GM03348 (cell line): ENCODE measurements at regions not wholly inside any gene's neighbourhood (a gene's known extent, or its start where the extent isn't known, plus 50 kb on each side); places are given as distances from the start of the nearest gene placed in this dataset.
"Not testable (repeated sequence)": the region's sequence is repeated elsewhere in the genome, so short reads cannot be mapped to it uniquely, and the experiment has no call there.

Experiments
- DNase-seq: peaks from one replicate; pipeline ENCODE4 v3.0.0; 2012; ENCODE audit warnings: low spot score

DNA sequence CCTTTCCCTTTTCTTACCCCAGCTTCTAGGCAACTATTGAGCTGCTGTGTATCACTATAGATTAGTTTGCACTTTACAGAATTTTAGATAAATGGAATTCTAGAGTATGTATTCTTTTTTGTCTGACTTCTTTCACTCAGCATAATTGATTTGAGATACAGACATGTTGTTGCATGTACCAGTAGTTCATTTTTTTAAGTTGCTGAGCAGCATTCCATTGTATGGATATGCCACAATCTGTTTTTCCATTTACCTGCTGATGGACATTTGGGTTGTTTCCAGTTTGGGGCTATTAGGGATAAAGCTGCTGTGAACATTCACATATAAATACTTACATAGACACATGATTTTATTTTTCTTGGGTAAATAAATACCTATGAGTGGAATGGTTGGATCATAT is 135.7 kb downstream of the IGF1 start:
- no peak for DNase-seq

DNA sequence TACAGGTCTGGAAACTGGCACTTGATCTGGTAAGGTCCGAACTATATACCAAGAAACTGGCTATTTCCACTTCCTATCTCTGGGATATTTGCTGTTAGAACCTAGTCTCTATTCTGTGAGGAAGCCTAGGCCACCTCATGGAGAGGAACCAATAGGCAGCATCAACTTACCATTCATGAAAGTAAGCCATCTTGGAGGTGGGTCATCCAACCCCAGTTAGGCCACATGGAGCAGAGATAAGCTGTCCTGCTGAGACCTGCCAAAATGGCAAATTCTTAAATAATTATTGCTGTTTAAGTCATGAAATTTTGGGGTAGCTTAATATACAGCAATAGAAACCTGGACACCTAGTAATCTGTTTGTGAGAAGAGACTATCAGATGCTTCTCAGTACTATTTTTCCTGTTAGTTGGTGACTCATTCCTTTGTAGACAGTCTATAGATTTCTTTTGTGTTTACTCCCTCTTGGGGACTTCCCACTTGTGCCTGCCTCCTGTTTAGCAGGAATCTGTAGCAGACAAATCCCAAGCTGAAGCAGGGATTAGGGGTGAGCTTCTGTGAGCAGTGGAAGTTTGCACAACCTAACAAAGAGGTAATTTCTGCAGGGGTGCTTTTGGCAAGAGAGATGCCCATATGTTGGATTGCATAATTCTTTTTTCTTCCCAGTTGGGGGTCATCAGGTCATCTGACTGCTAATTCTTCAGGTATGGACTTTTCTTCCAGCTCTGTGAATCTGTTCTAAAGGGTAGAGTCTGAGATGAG is 136.8 kb downstream of the IGF1 start:
- DNase-seq: no peak

DNA sequence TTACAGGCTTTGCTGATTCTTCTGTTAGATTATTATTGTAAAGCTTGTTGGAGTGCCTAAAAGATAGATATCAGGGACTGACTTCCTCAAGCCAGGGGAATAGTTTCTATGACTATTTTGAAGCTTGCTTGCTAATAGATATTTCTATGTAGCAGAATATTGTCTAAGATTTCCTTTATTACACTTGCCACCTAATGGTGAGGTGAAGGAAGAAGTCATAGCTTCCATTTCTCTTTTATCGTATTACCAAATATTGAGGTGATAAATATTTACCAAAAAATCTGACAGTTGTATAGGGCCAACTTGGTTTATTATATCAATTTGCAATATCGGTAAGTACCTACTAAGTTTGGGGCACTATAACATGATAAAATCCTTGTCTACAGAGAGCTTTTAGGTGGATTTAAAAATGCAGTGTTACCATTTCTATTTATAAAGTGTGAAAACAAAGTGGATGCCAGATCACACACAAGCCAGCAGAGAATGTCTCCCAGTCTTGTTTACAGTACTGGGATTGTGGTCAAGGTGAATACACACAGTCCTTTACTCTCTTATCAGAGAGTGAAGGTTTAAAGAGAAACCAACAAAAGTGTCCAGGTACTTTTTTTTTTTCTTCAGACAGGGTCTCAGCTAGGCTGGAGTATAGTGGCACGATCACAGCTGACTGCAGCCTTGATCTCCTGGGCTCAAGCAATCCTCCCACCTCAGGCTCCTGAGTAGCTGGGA is 137.9 kb downstream of the IGF1 start:
- DNase-seq: no peak

DNA sequence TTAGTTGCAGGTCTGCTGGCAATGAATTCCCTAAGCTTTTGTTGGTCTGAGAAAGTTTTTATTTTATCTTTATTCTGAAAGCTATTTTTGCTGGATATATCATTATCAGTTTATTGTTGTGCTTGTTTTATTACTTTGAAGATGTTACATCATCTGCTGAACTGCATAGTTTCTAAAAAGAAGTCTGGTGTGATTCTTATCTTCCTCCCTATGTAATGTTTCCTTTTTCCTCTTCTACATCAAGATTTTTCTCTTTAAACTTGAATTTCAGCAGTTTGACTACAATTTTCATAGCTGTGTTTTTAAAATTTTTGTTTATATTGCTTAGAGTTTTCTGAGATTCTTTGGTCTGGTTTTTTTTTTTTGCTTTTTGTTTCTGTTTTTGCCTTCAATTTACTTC is 137.1 kb upstream of the PMCH start:
- no peak for DNase-seq

DNA sequence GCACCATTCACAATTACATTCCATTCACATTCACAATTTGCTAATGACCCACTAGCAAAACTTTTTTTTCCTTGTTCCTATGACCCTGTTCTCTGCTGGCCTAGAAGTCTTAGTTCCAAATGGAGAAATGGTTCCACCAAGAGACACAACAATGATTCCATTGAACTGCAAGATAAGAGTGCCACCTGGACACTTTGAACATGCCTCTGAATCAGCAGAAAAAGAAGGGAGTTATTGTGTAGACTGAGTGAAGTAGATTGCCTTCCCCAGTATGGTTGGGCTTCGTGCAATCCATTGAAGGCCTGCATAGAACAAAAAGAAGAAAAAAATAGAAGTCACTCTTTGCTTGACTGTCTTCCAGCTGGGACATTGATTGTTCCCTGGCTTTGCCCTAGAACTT is 133.8 kb upstream of the PMCH start:
- no peak for DNase-seq

DNA sequence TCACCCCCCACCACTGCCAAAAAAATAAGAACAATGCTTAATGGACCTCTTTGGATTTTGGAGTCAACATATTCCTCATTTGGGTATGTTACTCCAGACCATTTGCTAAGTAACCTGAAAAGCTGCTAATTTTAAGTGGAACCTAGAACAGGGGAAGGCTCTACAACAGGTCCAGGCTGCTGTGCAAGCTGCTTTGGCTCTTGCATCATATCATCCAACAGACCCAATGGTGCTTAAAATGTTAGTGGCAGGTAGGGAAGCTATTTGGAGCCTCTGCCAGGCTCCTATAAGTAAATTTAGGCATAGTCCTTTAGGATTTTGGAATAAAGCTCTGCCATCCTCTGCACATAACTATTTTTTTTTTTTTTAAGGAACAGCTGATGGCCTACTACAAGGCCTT is 132.2 kb upstream of the PMCH start:
- DNase-seq: no peak

DNA sequence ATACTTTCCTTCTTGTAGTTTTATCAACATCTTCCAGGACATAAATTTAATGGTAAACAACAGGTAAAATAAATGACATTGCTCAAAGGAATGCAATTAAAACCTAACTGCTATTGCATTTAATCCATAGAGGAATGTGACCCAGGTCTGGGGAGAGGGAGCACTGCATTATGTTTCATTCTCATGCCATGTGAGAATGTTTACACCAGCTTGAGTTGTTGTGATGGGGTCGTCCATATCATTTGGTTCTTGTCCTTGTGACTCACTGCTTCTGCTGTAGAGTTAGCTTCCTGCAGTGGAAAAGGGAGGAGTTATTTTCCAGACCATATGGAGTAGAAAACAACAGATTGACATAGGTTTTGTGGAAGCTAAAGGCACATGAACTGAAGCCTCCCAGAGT is 129.3 kb upstream of the PMCH start:
- DNase-seq: no peak

DNA sequence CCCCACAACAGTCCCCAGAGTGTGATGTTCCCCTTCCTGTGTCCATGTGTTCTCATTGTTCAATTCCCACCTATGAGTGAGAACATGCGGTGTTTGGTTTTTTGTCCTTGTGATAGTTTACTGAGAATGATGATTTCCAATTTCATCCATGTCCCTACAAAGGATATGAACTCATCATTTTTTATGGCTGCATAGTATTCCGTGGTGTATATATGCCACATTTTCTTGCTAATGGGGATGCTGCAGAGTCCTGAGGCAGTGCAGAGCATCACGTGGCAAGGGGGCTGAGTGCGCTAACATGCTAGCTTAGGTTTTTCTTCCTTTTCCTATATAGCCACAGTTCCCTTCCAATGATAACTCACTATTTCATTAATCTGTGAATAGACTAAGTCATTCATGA is 127.5 kb upstream of the PMCH start:
- DNase-seq: not testable (repeated sequence)

DNA sequence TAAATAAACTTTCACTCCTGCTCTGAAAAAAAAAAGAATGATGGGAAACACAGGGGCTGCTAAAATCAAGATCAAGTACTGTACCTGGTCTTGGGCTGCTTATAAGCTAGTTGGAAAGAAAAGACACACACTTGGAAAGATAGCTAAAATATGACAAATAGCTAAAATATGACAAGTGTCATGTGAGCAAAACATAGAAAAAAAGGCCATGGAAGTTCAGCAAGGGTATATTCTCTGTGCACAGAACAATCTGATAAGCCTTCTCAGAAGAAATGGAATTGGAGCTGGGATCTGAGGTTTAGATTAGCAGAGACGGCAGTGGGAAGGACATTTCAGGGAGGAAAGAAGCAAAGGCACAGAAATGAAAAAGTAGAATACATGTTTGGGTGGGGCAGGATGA is 126.2 kb upstream of the PMCH start:
- DNase-seq: no peak

DNA sequence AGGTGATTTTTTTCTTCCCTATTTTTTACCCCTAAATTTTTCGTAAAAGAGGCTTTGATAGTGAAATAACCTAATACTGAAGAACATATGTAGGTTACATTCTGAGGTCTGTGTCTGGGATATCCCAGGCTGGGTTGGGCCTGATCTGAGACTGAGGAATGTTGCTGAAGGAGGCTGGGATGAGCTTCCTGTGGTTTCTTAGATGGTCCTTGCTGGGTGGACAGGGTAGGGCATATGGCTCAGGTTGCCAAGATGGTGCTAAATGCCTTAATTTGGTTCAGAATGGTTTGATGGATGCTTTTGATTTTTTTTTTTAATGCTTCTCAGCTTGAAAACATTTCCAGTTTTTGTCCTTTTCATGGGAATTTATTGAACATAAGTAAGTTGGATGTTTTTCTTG is 124.6 kb upstream of the PMCH start:
- DNase-seq: no peak

DNA sequence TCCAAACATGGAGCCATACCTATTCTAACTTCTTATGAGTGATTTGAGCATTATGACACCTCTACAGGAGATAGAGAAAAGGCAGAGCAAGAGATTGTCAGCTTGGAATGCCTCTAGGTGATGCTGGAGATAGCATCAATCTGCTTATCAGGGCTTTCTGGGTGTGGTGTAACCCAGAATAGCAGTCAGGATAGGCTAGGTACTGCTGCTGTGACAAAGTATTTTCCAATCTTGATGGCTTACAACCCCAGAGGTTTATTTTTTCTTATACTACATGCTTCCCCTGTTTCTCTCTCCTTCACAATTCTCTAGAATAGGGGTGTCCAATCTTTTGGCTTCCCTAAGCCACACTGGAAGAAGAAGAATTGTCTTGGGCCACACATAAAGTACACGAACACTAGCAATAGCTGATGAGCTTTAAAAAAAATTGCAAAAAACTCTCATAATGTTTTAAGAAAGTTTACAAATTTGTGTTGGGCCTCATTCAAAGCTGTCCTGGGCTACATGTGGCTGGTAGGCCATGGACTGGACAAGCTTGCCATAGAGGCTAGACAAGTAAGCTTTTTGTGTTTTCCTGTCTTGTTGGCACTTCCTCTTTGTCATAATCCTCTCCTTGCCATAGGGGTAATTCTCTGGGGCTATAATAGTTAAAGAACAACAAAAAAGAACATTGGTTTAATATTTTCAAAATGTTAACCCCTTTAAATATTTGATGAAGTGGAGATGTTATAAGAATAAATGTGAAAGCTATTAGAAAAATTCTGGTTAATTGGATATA is 123.9 kb upstream of the PMCH start:
- DNase-seq: no peak

DNA sequence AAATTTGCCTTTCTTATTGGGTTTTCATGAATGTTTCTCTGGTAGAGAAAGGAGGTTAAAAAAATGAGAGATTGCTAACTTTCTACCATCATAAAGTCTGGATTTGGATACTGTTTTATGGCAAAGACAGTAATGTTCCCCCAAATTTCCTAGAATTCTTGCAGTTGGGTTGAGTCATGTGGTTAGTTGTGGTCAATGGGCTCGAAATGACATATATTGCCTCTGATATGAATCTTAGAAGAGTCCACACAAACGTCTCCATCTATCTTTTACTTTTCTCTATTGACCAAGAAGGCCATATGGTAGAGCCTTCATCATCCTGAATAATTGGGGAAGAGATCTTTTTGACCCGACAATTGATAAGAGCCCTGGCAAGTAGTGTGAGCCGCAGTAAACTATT is 119.5 kb upstream of the PMCH start:
- DNase-seq: no peak

DNA sequence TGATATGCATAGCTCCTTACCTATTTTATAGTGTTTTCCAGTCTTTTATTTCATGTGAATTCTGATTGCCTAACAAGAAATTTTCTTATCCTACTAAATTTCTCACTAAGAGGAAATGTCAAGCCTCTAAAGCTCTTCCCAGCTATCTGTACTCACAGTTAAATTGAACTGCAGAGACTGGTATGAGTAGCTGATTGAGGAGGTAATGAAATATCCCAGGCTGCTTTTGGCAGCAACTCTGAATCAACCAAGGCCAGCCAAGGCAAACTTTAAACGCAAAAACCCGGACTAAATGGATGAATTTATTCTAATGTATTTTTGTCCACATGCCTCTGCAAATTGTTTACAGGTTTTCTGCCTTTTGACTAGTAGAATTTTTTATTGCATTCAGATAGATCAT is 119.1 kb upstream of the PMCH start:
- no peak for DNase-seq

DNA sequence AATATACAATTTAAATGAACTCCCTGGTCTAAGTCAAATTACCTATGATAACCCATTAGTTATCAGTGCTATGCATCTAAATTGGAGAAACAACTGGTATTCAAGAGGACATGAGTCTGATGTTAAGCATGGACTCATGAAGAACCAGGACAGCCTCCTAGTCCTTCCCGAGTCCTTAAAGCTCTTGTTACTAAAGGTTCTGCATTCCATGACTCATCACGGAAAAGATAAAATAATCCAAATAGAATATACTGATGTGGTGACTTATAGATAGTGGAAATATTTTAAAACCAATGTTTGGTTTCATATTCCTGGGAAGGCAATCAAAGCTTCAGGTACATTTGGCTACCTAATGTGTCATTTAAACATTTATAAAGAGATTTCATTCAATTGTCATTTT is 117.2 kb upstream of the PMCH start:
- DNase-seq: no peak

DNA sequence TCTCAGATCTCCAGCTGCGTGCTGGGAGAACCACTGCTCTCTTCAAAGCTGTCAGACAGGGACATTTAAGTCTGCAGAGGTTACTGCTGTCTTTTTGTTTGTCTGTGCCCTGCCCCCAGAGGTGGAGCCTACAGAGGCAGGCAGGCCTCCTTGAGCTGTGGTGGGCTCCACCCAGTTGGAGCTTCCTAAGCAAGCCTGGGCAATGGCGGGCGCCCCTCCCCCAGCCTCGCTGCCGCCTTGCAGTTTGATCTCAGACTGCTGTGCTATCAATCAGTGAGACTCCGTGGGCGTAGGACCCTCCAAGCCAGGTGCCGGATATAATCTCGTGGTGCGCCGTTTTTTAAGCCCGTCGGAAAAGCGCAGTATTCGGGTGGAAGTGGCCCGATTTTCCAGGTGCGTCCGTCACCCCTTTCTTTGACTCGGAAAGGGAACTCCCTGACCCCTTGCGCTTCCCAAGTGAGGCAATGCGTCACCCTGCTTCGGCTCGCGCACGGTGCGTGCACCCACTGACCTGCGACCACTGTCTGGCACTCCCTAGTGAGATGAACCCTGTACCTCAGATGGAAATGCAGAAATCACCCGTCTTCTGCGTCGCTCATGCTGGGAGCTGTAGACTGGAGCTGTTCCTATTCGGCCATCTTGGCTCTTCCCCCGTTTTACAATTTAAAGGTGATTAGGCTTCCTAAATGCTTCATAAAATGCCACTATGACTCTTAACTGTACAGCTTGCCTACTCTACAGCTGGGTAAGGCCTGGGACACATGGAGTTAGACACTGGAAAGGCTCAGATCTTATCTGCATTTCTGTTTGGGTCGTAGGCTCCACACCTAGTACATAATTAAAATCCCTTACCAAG is 115.7 kb upstream of the PMCH start:
- not testable (repeated sequence) for DNase-seq

DNA sequence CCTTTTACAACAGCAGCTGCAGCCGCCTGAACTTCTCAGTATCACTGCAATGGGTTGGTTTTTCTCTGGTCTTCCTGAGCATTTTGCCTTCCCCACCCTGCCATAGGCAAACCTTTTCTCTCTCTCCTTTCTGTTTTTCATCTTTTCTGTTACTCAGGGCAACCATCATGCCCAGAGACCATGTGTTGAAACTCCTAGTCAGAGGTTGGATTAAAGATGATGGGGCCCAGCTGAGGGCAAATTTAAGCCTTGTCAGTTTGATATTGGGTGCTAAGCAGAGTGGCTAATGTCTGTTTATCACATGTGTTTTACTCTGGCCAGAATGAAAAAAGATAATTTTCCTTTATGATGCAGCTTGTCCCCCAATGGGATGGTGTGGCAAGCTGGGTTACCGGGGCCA is 107.9 kb upstream of the PMCH start:
- DNase-seq: no peak

DNA sequence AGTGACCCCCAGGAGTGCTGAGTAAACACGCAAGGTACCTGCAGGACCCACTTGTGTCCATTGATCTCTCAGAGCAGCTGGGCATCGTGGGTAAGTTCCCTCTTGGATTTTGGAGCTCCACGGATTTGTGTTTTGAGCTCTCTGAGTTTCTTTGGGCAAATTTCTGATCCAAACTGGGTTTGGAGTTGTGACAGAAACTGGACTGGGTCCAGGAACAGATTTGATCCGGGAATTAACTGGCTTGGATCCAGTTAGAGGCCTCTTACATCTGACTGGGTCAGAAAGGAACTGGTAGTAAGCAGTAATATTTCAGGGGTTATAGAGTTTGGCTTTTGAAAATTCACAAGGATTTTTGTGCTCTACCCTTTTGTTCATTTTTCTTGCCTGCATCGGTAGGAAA is 107.0 kb upstream of the PMCH start:
- DNase-seq: not testable (repeated sequence)

DNA sequence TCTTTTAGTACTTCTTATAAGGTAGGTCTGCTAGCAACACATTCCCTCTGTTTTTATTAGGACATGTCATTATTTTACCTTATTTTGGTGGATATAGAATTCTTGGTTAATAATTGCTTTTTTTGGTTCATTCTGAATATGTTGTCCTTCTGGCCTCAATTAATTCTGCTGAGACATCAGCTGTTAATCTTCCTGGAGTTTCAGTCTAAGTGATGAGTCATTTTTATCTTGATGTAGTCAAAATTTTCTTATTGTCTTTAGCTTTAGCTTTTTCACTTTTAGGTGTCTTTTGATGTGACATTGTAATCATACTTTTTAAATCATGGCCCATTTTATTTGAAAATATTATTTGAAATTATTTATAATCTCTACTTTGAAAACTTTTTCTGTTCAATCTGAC is 104.9 kb upstream of the PMCH start:
- DNase-seq: no peak

DNA sequence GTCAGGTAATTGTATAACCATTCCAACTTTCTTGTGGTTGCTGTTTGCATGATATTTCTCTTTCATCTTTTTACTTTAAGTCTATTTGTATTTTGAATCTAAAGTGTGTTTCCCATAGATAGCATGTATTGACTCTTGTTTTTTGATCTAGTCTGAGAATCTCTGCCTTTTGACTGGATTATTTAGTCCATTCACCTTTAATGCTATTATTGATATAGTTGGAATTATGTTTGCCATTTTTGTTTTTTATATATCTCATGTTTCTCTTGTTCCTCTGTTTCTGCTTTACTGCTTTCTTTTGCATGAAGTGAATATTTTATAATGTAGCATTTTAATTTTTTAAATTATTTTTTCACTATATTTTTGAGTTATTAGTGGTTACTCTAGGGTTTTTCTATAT is 103.9 kb upstream of the PMCH start:
- DNase-seq: no peak

DNA sequence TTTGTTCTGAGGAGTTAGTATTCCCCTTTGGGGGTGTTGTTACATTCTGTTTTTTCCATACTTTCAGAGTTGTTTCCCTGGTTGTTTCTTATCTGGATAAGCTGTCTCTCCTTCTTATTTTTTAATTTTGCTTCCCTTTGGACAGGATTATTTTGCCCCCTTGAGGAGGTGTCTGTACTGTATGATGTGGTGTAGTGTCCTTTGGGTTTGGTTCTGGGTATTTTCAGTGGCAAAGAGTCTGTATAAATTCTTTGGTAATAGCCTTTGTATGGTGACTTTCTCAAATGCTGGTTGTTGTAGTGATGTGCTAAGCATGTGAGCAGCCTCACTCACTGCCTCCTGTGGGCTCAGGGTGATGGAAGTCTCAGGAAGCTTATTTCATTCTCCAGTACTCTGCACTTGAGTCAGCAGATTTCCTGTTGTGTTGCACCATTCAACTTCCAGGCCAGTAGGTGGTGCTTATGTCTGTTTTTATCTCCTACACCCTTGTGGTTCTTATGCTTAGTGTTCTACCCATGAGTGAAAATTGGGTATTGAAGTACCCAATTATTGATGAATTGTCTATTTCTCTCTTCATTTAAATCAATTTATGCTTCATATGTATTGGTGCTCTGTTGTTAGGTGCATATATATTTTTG is 103.3 kb upstream of the PMCH start:
- DNase-seq: peak; percentile 15

DNA sequence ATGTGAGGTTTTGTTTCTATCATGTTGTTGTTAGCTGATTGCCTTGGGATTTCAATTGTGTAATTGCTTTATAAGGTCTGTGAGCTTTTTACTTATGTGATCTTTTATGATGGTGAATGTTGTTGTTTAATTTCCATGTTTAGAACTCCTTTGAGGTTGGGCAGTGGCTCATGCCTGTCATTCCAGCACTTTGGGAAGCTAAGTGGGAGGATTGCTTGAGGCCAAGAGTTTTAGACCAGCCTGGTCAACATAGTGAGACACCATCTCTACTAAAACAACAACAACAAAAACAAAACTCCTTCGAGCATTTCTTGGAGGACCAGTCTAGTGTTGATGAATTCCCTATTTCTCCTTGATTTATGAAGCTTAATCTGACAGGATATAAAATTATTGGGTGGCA is 102.1 kb upstream of the PMCH start:
- no peak for DNase-seq

DNA sequence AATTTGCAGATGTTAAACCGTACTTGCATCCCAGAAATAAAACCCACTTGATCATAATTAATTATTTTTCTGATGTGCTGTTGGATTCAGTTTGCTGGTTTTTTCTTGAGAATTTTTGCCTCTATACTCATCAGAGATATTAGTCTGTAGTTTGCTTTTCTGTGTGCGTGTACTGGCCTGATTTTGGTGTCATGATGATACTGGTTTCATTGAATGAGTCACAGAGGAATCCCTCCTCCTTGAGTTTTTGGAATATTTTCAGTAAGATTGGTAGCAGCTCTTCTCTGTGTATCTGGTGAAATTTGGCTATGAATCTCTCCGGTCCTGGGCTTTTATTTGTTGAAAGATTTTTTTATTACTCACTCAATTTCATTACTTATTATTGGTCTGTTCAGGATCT is 100.4 kb upstream of the PMCH start:
- peak; percentile 58 for DNase-seq
